Skeletal muscle tissue (tissue), 3 donors: ENCODE measurements at regions not wholly inside any gene's neighbourhood (a gene's known extent, or its start where the extent isn't known, plus 50 kb on each side); places are given as distances from the start of the nearest gene placed in this dataset.

Experiments
- H3K27ac ChIP-seq: one replicate; pipeline ENCODE4 v1.7.0; 2013; ENCODE audit warnings: mild to moderate bottlenecking, low read depth, low read length, inconsistent platforms
- H3K27me3 ChIP-seq, 3 donors: one replicate each; pipeline ENCODE4 v1.7.0; 2013; ENCODE audit warnings: low read length in 3 of 3; ENCODE audit not compliant: control insufficient read depth in 3 of 3, insufficient read depth in 3 of 3
- H3K36me3 ChIP-seq, 3 donors: one replicate each; pipeline ENCODE4 v1.7.0; 2013; ENCODE audit warnings: low read length in 3 of 3; ENCODE audit not compliant: control insufficient read depth in 3 of 3, insufficient read depth in 3 of 3
- H3K4me1 ChIP-seq, 3 donors: one replicate each; pipeline ENCODE4 v1.7.0; 2013; ENCODE audit warnings: low read length in 3 of 3, mild to moderate bottlenecking in 3 of 3; ENCODE audit not compliant: control insufficient read depth in 3 of 3, insufficient read depth in 3 of 3
- H3K4me3 ChIP-seq, 3 donors: one replicate each; pipeline ENCODE4 v1.7.0; 2013; ENCODE audit warnings: low read length in 3 of 3
- H3K9ac ChIP-seq, 3 donors: one replicate each; pipeline ENCODE4 v1.7.0; 2013; ENCODE audit warnings: low read length in 3 of 3, mild to moderate bottlenecking in 3 of 3, moderate library complexity in 2 of 3, low read depth in 1 of 3
- H3K9me3 ChIP-seq, 3 donors: one replicate each; pipeline ENCODE4 v1.7.0; 2013; ENCODE audit warnings: low read length in 3 of 3; ENCODE audit not compliant: control insufficient read depth in 3 of 3
- donor health status: Osteomylitis.

- Histone ChIP-seq H3K9ac (no peak overlapping the region), H3K4me3 (no peak overlapping the region), H3K9me3 (no peaks in the 10 kb centered on the region), H3K27ac (no peak overlapping the region), H3K27me3 (no peaks in the 10 kb centered on the region), H3K4me1 (peaks cover 0 to 2% (median 0%) of the 10 kb centered on the region in 3 donors), H3K36me3 (no peaks in the 10 kb centered on the region)
Measured at GRCh38 chr5:173816728-173817127, 71.4 kb upstream of the CPEB4 start.

GRCh38 chr5:173817561-173817960 is 70.6 kb upstream of the CPEB4 start:
- Histone ChIP-seq H3K36me3 (no peaks in the 10 kb centered on the region), H3K4me1 (peaks cover 0 to 2% (median 0%) of the 10 kb centered on the region in 3 donors), H3K9me3 (no peaks in the 10 kb centered on the region), H3K9ac (no peak overlapping the region), H3K27ac (no peak overlapping the region), H3K4me3 (no peak overlapping the region), H3K27me3 (no peaks in the 10 kb centered on the region)

- peaks cover 7 to 9% (median 7%) of the 10 kb centered on the region in 3 donors for H3K4me1 ChIP-seq
- no peaks in the 10 kb centered on the region for H3K27me3 ChIP-seq
- H3K36me3 ChIP-seq, result no peaks in the 10 kb centered on the region
- H3K27ac ChIP-seq, result no peak overlapping the region
- no peaks in the 10 kb centered on the region for H3K9me3 ChIP-seq
- no peak overlapping the region for H3K4me3 ChIP-seq
- no peak overlapping the region for H3K9ac ChIP-seq
Measured at GRCh38 chr5:173819521-173819920, 68.6 kb upstream of the CPEB4 start.

- Histone ChIP-seq H3K27ac (no peak overlapping the region), H3K4me3 (no peak overlapping the region), H3K9me3 (no peaks in the 10 kb centered on the region), H3K36me3 (no peaks in the 10 kb centered on the region), H3K9ac (no peak overlapping the region), H3K27me3 (no peaks in the 10 kb centered on the region), H3K4me1 (peaks cover 12 to 22% (median 19%) of the 10 kb centered on the region in 3 donors)
Measured at GRCh38 chr5:173823274-173823644, 64.9 kb upstream of the CPEB4 start.

- H3K27ac ChIP-seq, result no peak overlapping the region
- H3K4me3 ChIP-seq, result no peak overlapping the region
- no peaks in the 10 kb centered on the region for H3K9me3 ChIP-seq
- no peaks in the 10 kb centered on the region for H3K36me3 ChIP-seq
- peaks cover 12 to 22% (median 19%) of the 10 kb centered on the region in 3 donors for H3K4me1 ChIP-seq
- no peaks in the 10 kb centered on the region for H3K27me3 ChIP-seq
- H3K9ac ChIP-seq, result no peak overlapping the region
Measured at GRCh38 chr5:173823721-173824567, 64.2 kb upstream of the CPEB4 start.

GRCh38 chr5:173825215-173825865 is 62.8 kb upstream of the CPEB4 start:
- no peak overlapping the region for H3K4me3 ChIP-seq
- H3K9me3 ChIP-seq, result no peaks in the 10 kb centered on the region
- H3K4me1 ChIP-seq, result peaks cover 12 to 22% (median 19%) of the 10 kb centered on the region in 3 donors
- peak overlapping the region in 1 of 3 donors; percentile 27 for H3K9ac ChIP-seq
- no peaks in the 10 kb centered on the region for H3K36me3 ChIP-seq
- peak overlapping the region; percentile 42 for H3K27ac ChIP-seq
- no peaks in the 10 kb centered on the region for H3K27me3 ChIP-seq

GRCh38 chr5:173826086-173826427 is 62.1 kb upstream of the CPEB4 start:
- H3K36me3 ChIP-seq, result no peaks in the 10 kb centered on the region
- no peaks in the 10 kb centered on the region for H3K27me3 ChIP-seq
- no peak overlapping the region for H3K9ac ChIP-seq
- no peak overlapping the region for H3K4me3 ChIP-seq
- H3K27ac ChIP-seq, result no peak overlapping the region
- H3K9me3 ChIP-seq, result no peaks in the 10 kb centered on the region
- peaks cover 12 to 20% (median 19%) of the 10 kb centered on the region in 3 donors for H3K4me1 ChIP-seq

GRCh38 chr5:173826428-173827350 is 61.5 kb upstream of the CPEB4 start:
- Histone ChIP-seq H3K9ac (no peak overlapping the region), H3K27me3 (no peaks in the 10 kb centered on the region), H3K27ac (no peak overlapping the region), H3K36me3 (no peaks in the 10 kb centered on the region), H3K4me3 (no peak overlapping the region), H3K4me1 (peaks cover 12 to 20% (median 19%) of the 10 kb centered on the region in 3 donors), H3K9me3 (no peaks in the 10 kb centered on the region)

- peaks cover 22 to 27% (median 27%) of the 10 kb centered on the region in 3 donors for H3K4me1 ChIP-seq
- H3K36me3 ChIP-seq, result no peaks in the 10 kb centered on the region
- no peak overlapping the region for H3K9ac ChIP-seq
- H3K27me3 ChIP-seq, result no peaks in the 10 kb centered on the region
- H3K4me3 ChIP-seq, result no peak overlapping the region
- no peak overlapping the region for H3K27ac ChIP-seq
- H3K9me3 ChIP-seq, result no peaks in the 10 kb centered on the region
Measured at GRCh38 chr5:173828952-173829351, 59.2 kb upstream of the CPEB4 start.
